ENCODE measurements at regions not wholly inside any gene's neighbourhood (a gene's known extent, or its start where the extent isn't known, plus 50 kb on each side); places are given as distances from the start of the nearest gene placed in this dataset.

DNA sequence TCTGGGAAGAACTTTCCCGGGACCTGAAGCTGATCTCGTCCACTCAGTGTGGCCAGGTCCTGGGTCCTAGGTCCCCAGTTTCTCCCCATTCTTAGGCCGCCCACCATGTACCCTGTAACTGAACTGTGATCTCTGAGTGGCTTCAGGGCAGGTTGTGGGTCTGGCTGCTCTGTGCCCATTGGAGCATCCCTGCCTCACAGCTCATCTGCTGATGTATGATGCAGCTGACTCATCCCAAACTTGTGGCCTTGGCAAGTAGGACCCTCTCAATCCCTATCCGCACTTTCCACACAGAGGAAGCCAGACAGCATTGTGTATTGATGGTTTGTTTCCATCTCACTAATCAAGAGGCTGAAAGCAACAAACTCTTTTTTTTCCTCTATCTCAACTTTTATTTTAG, 69.1 kb upstream of the XCR1 start:
- Mint-ChIP-seq H3K4me3 (no peak overlapping the region), H3K27me3 (ENCODE audit: low read depth in 3 of 3) (peaks cover 0 to 5% (median 2%) of the 10 kb centered on the region in 3 donors), H3K4me1 (peaks cover 96% of the 10 kb centered on the region), H3K36me3 (peaks cover 12 to 27% of the 10 kb centered on the region in 2 donors), H3K27ac (peak overlapping the region; percentile 98 to 100 (median 99)), H3K9me3 (peaks cover 0 to 9% (median 3%) of the 10 kb centered on the region in 7 donors)
- no peaks in the 10 kb centered on the region for H3K36me3 ChIP-seq (replicated peaks in 1 of 2; ENCODE audit: control insufficient read depth in 1 of 2, insufficient read depth in 2 of 2, low read length in 2 of 2)
- peaks cover 99 to 100% of the 10 kb centered on the region in 2 donors for H3K4me1 ChIP-seq (ENCODE audit: control insufficient read depth in 1 of 2, insufficient read depth in 2 of 2, low read length in 2 of 2)
- peaks cover 10% of the 10 kb centered on the region for H3K79me2 ChIP-seq (ENCODE audit: insufficient read depth, low read length)
- TF ChIP-seq, protein P1, sequence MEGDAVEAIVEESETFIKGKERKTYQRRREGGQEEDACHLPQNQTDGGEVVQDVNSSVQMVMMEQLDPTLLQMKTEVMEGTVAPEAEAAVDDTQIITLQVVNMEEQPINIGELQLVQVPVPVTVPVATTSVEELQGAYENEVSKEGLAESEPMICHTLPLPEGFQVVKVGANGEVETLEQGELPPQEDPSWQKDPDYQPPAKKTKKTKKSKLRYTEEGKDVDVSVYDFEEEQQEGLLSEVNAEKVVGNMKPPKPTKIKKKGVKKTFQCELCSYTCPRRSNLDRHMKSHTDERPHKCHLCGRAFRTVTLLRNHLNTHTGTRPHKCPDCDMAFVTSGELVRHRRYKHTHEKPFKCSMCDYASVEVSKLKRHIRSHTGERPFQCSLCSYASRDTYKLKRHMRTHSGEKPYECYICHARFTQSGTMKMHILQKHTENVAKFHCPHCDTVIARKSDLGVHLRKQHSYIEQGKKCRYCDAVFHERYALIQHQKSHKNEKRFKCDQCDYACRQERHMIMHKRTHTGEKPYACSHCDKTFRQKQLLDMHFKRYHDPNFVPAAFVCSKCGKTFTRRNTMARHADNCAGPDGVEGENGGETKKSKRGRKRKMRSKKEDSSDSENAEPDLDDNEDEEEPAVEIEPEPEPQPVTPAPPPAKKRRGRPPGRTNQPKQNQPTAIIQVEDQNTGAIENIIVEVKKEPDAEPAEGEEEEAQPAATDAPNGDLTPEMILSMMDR (IDR thresholded peaks at IDR 0.05): no peak
- 94% methylated on average over 3 of the region's 4 CpGs for WGBS (ENCODE audit: insufficient coverage)
- H3K9me3 ChIP-seq (replicated peaks in 1 of 2; ENCODE audit: control insufficient read depth in 1 of 2, insufficient read depth in 1 of 2, low read length in 2 of 2): peaks cover 0 to 4% of the 10 kb centered on the region in 2 donors
- peak in 1 of 3 donors; percentile 50 for DNase-seq
- H3K4me3 ChIP-seq (replicated peaks in 1 of 3; ENCODE audit: low read depth in 2 of 3, low read length in 3 of 3): peak overlapping the region in 1 of 3 experiments; percentile 4
- intact Hi-C loops (cut with micrococcal nuclease): no loop called here
- no peaks in the 10 kb centered on the region for H4K20me1 ChIP-seq (ENCODE audit: insufficient read depth, low read length)
- peak overlapping the region; percentile 66 for H3K9ac ChIP-seq (ENCODE audit: insufficient read depth, low read length, poor library complexity, severe bottlenecking)
- H2AFZ ChIP-seq (ENCODE audit: insufficient read depth, low read depth, low read length, poor library complexity, severe bottlenecking): no peak overlapping the region
- no peaks in the 10 kb centered on the region for H3K27me3 ChIP-seq (ENCODE audit: control insufficient read depth in 2 of 2, insufficient read depth in 2 of 2, low read length in 2 of 2)
- H3K27ac ChIP-seq (ENCODE audit: low read depth in 1 of 2, low read length in 2 of 2): peak overlapping the region; percentile 98 to 100
- H3K4me2 ChIP-seq (replicated peaks; ENCODE audit: extremely low read depth, low read length, poor library complexity, severe bottlenecking): no peak overlapping the region

DNA sequence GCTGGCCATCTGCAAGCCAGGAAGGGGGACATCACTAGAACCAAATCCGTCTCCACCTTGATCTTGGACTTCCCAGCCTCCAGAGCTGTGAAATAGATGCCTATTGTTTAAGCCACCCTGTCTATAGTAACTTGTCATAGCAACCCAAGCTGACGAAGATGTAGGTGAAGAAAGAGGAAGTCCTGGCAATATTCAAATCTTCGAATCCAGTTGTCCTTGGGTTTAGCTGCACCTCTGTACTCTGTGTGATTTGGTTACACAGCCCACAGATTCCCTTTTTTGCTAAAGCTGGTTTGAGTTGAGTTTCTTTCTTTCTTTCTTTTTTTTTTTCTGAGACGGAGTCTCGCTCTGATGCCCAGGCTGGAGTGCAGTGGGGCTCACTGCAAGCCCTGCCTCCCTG, 68.0 kb upstream of the XCR1 start:
- Histone ChIP-seq H3K27me3 (ENCODE audit: control insufficient read depth in 2 of 2, insufficient read depth in 2 of 2, low read length in 2 of 2) (no peaks in the 10 kb centered on the region), H3K4me2 (replicated peaks; ENCODE audit: extremely low read depth, low read length, poor library complexity, severe bottlenecking) (no peak overlapping the region), H2AFZ (ENCODE audit: insufficient read depth, low read depth, low read length, poor library complexity, severe bottlenecking) (no peak overlapping the region), H3K9ac (ENCODE audit: insufficient read depth, low read length, poor library complexity, severe bottlenecking) (peak overlapping the region; percentile 66), H3K79me2 (ENCODE audit: insufficient read depth, low read length) (peaks cover 9% of the 10 kb centered on the region), H3K36me3 (replicated peaks in 1 of 2; ENCODE audit: control insufficient read depth in 1 of 2, insufficient read depth in 2 of 2, low read length in 2 of 2) (no peaks in the 10 kb centered on the region), H3K27ac (ENCODE audit: low read depth in 1 of 2, low read length in 2 of 2) (peak overlapping the region; percentile 98 to 100), H4K20me1 (ENCODE audit: insufficient read depth, low read length) (no peaks in the 10 kb centered on the region), H3K4me1 (ENCODE audit: control insufficient read depth in 1 of 2, insufficient read depth in 2 of 2, low read length in 2 of 2) (peaks cover 100% of the 10 kb centered on the region in 2 donors), H3K4me3 (replicated peaks in 1 of 3; ENCODE audit: low read depth in 2 of 3, low read length in 3 of 3) (peak overlapping the region in 1 of 3 experiments; percentile 2), H3K9me3 (replicated peaks in 1 of 2; ENCODE audit: control insufficient read depth in 1 of 2, insufficient read depth in 1 of 2, low read length in 2 of 2) (peaks cover 0 to 4% of the 10 kb centered on the region in 2 donors)
- H3K27ac Mint-ChIP-seq: peak overlapping the region; percentile 98 to 100 (median 99)
- DNase-seq: peak; percentile 87 to 95 (median 90)
- intact Hi-C loops (cut with micrococcal nuclease): no loop called here
- H3K4me1 Mint-ChIP-seq: peaks cover 97% of the 10 kb centered on the region
- H3K4me3 Mint-ChIP-seq: peak overlapping the region in 1 of 2 donors; percentile 16
- TF ChIP-seq, protein P1 (IDR thresholded peaks at IDR 0.05): no peak
- peaks cover 15 to 31% of the 10 kb centered on the region in 2 donors for H3K36me3 Mint-ChIP-seq
- 71% methylated on average over 1 of the region's 5 CpGs for WGBS (ENCODE audit: insufficient coverage)
- H3K9me3 Mint-ChIP-seq: peaks cover 0 to 9% (median 3%) of the 10 kb centered on the region in 7 donors
- peaks cover 0 to 5% (median 4%) of the 10 kb centered on the region in 3 donors for H3K27me3 Mint-ChIP-seq (ENCODE audit: low read depth in 3 of 3)

Data from CD14-positive monocyte (primary cell).